HG03064 (cell line): ENCODE measurements at regions not wholly inside any gene's neighbourhood (a gene's known extent, or its start where the extent isn't known, plus 50 kb on each side); places are given as distances from the start of the nearest gene placed in this dataset.

ENCODE experiments used
- ATAC-seq: cut with Tn5 transposase; IDR thresholded peaks from one replicate; pipeline ENCODE4 v1.9.1; 2021; ENCODE audit warnings: low read depth; ENCODE audit not compliant: unreplicated experiment

GRCh38 chr5:7955476-7955875 is 86.5 kb downstream of the MTRR start:
- ATAC-seq = no peak

- no peak for ATAC-seq
Measured at GRCh38 chr5:7957329-7957728, 88.4 kb downstream of the MTRR start.

DNA sequence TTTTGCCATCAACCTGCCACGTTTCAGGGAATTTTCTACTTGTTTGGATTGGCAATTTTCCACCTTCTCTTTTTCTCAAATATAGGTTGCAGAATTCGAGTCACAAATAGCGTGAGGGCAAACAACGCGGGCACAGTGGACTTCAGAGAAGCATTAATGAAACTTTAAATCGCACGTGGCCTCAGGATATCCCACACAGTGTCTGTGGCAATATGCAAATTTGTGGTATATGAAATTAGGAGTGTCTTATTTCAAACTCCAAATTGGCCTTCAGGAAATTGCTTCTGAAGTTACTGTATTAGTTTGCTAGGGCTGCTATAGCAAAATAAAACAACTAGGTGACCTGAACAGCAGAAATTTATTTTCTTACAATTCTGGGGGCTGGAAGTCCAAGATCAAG is 91.2 kb downstream of the MTRR start:
- no peak for ATAC-seq

- no peak for ATAC-seq
Measured at GRCh38 chr5:7961540-7961939, 92.6 kb downstream of the MTRR start.

- no peak for ATAC-seq
Measured at GRCh38 chr5:7970816-7971215, 101.9 kb downstream of the MTRR start.

DNA sequence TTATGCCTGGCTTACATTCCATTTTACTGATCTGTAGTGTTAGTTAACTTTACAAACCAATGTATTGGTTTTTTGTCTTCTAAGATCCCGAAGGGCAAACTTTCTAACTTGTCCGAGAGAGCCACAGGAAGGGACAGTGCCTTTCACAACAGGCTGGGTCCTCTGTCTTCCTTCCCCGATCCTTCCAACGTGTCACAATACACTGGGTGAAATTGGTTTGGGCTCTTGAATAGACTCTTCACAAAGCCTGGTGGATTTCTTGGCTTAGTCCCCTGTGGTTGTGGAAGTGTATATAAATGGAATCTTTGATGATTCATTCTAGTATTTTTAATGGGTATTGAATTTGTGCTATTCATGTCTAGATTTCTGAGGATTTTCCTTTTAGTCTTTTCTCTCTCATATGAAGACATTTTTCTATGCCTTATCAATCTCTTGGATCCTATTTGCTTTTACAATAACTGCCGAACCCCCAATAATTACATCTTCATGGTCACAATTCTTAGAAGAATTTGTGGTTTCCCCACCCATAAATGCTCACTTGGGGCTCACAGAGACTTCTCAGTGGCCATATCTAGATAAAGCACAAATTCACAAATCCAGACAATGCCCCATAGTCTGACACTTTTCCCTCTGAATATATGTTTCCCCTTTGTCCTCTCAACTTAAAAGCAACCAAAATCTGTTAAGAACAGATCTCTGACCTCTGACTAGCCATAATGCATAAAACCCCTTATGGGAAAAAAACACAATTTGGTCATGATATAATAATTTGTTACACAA is 107.7 kb downstream of the MTRR start:
- no peak for ATAC-seq

DNA sequence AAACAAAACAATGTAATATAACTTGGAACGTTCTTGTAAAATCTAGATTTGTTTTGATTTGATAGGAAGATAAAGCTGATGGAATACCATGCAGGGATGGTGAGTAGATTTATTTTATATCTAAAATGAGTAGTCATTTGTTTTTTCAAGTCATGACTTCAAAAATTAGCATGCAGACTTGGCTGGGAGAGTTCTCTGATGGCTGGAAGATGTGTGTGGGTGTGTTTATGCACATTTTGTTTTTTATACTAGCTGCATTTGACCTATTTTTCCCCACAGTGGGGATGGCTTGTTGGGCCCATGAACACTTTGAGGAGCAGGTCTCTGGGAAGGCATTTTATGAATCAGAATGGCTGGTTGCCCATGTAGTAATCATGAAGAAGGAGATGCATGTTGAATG is 109.2 kb downstream of the MTRR start:
- ATAC-seq = no peak

- ATAC-seq = no peak
Measured at GRCh38 chr5:7978991-7979390, 110.0 kb downstream of the MTRR start.

- ATAC-seq = no peak
Measured at GRCh38 chr5:7980881-7981280, 111.9 kb downstream of the MTRR start.

- ATAC-seq = no peak
Measured at GRCh38 chr5:7983433-7983832, 114.5 kb downstream of the MTRR start.

GRCh38 chr5:7991125-7991821 is 122.3 kb downstream of the MTRR start:
- ATAC-seq = no peak

DNA sequence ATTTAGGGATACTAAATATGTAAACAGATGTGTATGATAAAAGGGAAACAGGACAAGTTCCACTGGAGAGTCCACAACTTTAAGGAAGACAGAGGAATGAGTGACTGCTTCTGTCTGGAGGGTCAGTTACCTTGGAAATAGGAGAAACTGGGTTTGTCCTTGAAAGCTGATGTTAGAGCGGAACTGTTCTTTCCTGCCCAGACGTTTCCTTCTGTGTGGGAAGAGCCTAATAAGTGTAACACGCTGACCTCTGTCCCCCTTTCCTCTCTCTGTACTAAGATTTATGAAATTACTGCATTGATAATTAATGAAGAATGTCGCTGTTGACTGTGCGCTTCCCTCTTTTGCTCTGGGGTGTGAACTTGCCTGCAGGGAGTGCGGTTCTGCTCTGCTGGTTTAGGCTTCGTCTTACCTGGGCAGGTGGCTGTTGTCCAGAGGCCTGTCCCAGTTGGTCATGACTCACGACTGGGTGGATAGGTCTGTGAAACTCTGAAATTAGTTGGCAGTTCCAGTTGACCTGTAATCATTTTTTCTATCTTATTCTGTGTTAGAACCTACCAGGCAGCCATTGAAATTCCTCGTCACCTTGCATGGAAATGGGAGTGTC is 126.8 kb downstream of the MTRR start:
- ATAC-seq = no peak

DNA sequence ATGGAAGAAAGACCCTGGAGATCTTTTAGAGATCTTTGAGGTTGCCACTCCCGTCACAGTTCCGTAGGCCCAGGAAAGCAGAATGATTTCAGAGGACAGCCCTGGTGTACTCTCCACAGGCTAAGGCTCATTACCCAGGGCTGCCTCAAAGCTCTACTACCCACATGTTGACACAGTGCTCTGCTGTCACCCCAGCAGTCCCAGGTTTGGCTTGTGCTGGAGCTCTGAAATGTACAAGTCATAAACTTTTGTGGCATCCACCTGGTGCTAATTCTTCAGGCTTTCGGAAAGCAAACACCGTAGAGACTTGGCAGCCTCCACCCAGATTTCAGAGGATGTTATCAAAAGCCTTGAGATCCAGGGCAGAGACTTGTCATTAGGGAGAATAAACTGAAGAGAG is 136.5 kb downstream of the MTRR start:
- ATAC-seq = no peak

GRCh38 chr5:8012131-8012977 is 143.4 kb downstream of the MTRR start:
- ATAC-seq = no peak

GRCh38 chr5:8013948-8014710 is 145.2 kb downstream of the MTRR start:
- no peak for ATAC-seq

GRCh38 chr5:8019719-8020218 is 150.8 kb downstream of the MTRR start:
- ATAC-seq = no peak

GRCh38 chr5:8020861-8021514 is 152.0 kb downstream of the MTRR start:
- ATAC-seq = no peak

DNA sequence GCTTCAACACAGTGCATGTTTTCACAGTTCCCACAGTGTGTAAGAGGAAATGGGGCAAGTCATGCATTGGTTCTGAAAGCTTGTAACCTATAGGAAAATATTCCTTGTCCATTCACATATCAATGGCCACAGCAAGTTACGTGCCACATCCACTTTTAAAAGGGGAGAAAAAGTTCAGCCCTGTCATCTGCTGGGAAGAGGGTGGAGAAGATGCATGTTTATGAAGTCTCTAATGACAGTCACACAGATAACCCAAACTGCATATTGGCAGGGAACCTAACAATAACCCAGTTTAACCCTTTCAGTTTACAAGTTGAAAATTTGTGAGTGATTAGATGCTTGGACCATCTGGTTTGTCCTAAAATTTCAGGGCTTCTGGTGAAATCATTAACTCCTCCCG is 159.3 kb downstream of the MTRR start:
- ATAC-seq = no peak

DNA sequence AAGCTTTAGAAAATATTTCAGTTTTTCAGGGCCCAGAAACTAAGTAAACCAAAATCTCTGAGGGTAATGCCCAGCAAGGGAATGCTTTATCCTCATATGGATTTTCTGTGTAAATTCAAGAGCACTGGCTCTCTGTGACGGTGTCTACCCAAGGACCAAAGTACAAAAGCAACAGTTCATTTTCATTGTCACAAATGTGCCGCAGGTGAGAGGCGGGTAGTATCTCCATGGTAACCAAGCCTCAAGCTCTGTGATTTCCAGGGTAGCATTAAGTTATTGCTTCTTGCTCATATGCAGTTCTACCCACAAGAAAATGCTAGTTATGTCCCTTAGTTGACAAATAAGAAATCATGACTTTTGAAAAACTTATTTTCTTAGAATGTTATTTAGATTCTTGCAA is 164.3 kb downstream of the MTRR start:
- ATAC-seq = no peak

- ATAC-seq = no peak
Measured at GRCh38 chr5:8034852-8035251, 165.9 kb downstream of the MTRR start.
